GM23338 (cell line): ENCODE measurements at regions not wholly inside any gene's neighbourhood (a gene's known extent, or its start where the extent isn't known, plus 50 kb on each side); places are given as distances from the start of the nearest gene placed in this dataset.

Experiments
- ATAC-seq: fragments of 200-7000 bp; cut with Tn5 transposase; 3 replicates; pipeline ENCODE4 v1.9.1; 2020
- DNase-seq: peaks from one replicate; pipeline ENCODE4 v3.0.0-alpha.2; 2015; ENCODE audit warnings: low spot score
- H2AFZ ChIP-seq: fragments of 200-600 bp; sonication (generic); 2 replicates; pipeline ENCODE4 v1.8.0; 2016; ENCODE audit warnings: antibody characterized with exemption, mild to moderate bottlenecking, moderate library complexity
- H3F3A ChIP-seq: fragments of 200-600 bp; sonication (generic); replicated peaks from 2 replicates; pipeline ENCODE4 v1.8.0; 2017; ENCODE audit warnings: antibody characterized with exemption, mixed run types, low read depth
- H3K27ac ChIP-seq: fragments of 200-600 bp; sonication (generic); 2 replicates; pipeline ENCODE4 v1.6.1; 2016; ENCODE audit warnings: low read depth
- H3K27me3 ChIP-seq: fragments of 200-600 bp; sonication (generic); 2 replicates; pipeline ENCODE4 v1.8.0; 2016; ENCODE audit warnings: mild to moderate bottlenecking, mixed run types, moderate library complexity; ENCODE audit not compliant: insufficient read depth
- H3K36me3 ChIP-seq: fragments of 200-600 bp; sonication (generic); 2 replicates; pipeline ENCODE4 v1.8.0; 2016; ENCODE audit warnings: mild to moderate bottlenecking; ENCODE audit not compliant: insufficient read depth
- H3K4me1 ChIP-seq: fragments of 200-600 bp; sonication (generic); 2 replicates; pipeline ENCODE4 v1.8.0; 2016; ENCODE audit warnings: mild to moderate bottlenecking, moderate library complexity; ENCODE audit not compliant: insufficient read depth
- H3K4me2 ChIP-seq: fragments of 200-600 bp; sonication (generic); 2 replicates; pipeline ENCODE4 v1.7.1; 2017; ENCODE audit warnings: mixed run types
- H3K4me3 ChIP-seq: fragments of 200-600 bp; sonication (generic); 2 replicates; pipeline ENCODE4 v1.6.1; 2016; ENCODE audit warnings: mixed run types
- H3K79me2 ChIP-seq: fragments of 200-600 bp; sonication (generic); replicated peaks from 2 replicates; pipeline ENCODE4 v1.8.0; 2017; ENCODE audit warnings: mild to moderate bottlenecking; ENCODE audit not compliant: insufficient read depth
- H3K9me2 ChIP-seq: fragments of 200-600 bp; sonication (generic); 2 replicates; pipeline ENCODE4 v1.8.0; 2017; ENCODE audit not compliant: insufficient read depth
- H4K20me1 ChIP-seq: fragments of 200-600 bp; sonication (generic); replicated peaks from 2 replicates; pipeline ENCODE4 v1.8.0; 2017; ENCODE audit warnings: mild to moderate bottlenecking; ENCODE audit not compliant: insufficient read depth
- H3K27ac Mint-ChIP-seq: 2 replicates; pipeline ENCODE4 v1.8.0; 2020; ENCODE audit warnings: inconsistent platforms, mild to moderate bottlenecking, moderate library complexity, mixed read lengths
- H3K27me3 Mint-ChIP-seq: 3 replicates; pipeline ENCODE4 v1.8.0; 2022; ENCODE audit warnings: low read depth, mild to moderate bottlenecking, moderate library complexity, mixed read lengths, inconsistent platforms; ENCODE audit not compliant: insufficient read depth, poor library complexity
- H3K36me3 Mint-ChIP-seq: 3 replicates; pipeline ENCODE4 v1.8.0; 2021; ENCODE audit warnings: low read depth, mild to moderate bottlenecking, inconsistent platforms, moderate library complexity, mixed read lengths
- H3K4me1 Mint-ChIP-seq: 3 replicates; pipeline ENCODE4 v1.8.0; 2020; ENCODE audit warnings: mild to moderate bottlenecking, inconsistent platforms, mixed read lengths
- H3K4me3 Mint-ChIP-seq: 3 replicates; pipeline ENCODE4 v1.8.0; 2021; ENCODE audit warnings: moderate library complexity, mild to moderate bottlenecking, inconsistent platforms, mixed read lengths
- H3K9me3 Mint-ChIP-seq: 3 replicates; pipeline ENCODE4 v1.8.0; 2020; ENCODE audit warnings: moderate library complexity, mild to moderate bottlenecking, inconsistent platforms, mixed read lengths
- CREB1 ChIP-seq: fragments of 250-450 bp; sonication (Bioruptor Pico); IDR thresholded peaks from 2 replicates; pipeline ENCODE4 v1.5.0; 2020; ENCODE audit warnings: low read depth, mild to moderate bottlenecking, moderate library complexity
- EZH2 ChIP-seq: fragments of 200-600 bp; sonication (generic); IDR thresholded peaks from one replicate; pipeline ENCODE4 v1.8.0; 2017; ENCODE audit warnings: antibody characterized with exemption, mild to moderate bottlenecking, low read depth; ENCODE audit not compliant: unreplicated experiment
- EZH2phosphoT487 ChIP-seq: fragments of 200-600 bp; sonication (generic); IDR thresholded peaks from one replicate; pipeline ENCODE4 v1.8.1; 2018; ENCODE audit warnings: antibody characterized with exemption; ENCODE audit not compliant: unreplicated experiment
- JUNB ChIP-seq: IDR thresholded peaks from one replicate; pipeline ENCODE4 v1.6.1; 2016; ENCODE audit warnings: antibody characterized with exemption; ENCODE audit not compliant: unreplicated experiment
- NANOG ChIP-seq: IDR thresholded peaks from 2 replicates; pipeline ENCODE4 v1.6.1; 2016; ENCODE audit warnings: antibody characterized with exemption, borderline replicate concordance
- POLR2AphosphoS5 ChIP-seq: IDR thresholded peaks from 2 replicates; pipeline ENCODE4 v1.6.1; 2016; ENCODE audit warnings: antibody characterized with exemption, low read depth
- STAT1 ChIP-seq: IDR thresholded peaks from one replicate; pipeline ENCODE4 v1.6.1; 2016; ENCODE audit warnings: antibody characterized with exemption; ENCODE audit not compliant: unreplicated experiment
- ZNF114 ChIP-seq: fragments of 250-450 bp; sonication (Bioruptor Pico); IDR thresholded peaks from 2 replicates; pipeline ENCODE4 v1.5.0; 2020; ENCODE audit warnings: mild to moderate bottlenecking, moderate library complexity
- ZNF331 ChIP-seq: fragments of 250-450 bp; sonication (Bioruptor Pico); IDR thresholded peaks from 2 replicates; pipeline ENCODE4 v1.5.0; 2020; ENCODE audit warnings: low read depth, mild to moderate bottlenecking, moderate library complexity
- TF ChIP-seq, protein P1 (sequence below), 2 experiments: fragments of 200-600 bp in 1 of 2; sonication (generic) in 1 of 2; conservative IDR thresholded peaks; 2 replicates each; pipeline versions ENCODE4 v1.5.1 to v1.6.1; 2016 to 2017; ENCODE audit warnings: antibody characterized with exemption in 2 of 2, low read depth in 2 of 2, mild to moderate bottlenecking in 2 of 2, moderate library complexity in 1 of 2
- TF ChIP-seq, protein P2 (sequence below): fragments of 250-450 bp; sonication (Bioruptor Pico); IDR thresholded peaks from 2 replicates; pipeline ENCODE4 v1.5.0; 2020; ENCODE audit warnings: mild to moderate bottlenecking, moderate library complexity
- TF ChIP-seq, protein P3 (sequence below): IDR thresholded peaks from 2 replicates; pipeline ENCODE4 v1.6.1; 2016; ENCODE audit warnings: antibody characterized with exemption
- TF ChIP-seq, protein P4 (sequence below): IDR thresholded peaks from one replicate; pipeline ENCODE4 v1.6.1; 2018; ENCODE audit warnings: antibody characterized with exemption; ENCODE audit not compliant: unreplicated experiment

DNA sequence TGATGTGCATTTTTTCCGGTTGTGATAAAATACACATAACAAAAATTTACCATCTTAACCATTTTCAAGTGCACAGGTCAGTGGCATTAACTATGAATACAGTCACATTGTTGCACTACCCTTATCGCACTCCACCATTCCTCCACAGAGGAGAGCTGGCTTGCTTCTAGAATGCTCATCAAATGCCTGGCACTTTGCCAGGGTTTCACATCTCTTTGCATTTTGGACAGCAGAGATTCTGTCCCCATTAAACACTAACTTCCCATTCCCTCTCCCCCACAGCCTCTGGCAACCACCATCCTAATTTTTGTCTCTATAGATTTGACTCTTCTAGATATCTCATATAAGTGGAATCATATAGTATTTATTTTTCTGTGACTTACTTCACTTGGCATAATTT lies 165.0 kb downstream of the ASB1 start:
- H3K4me3 ChIP-seq = no peak overlapping the region
- no peaks in the 10 kb centered on the region for H3K4me1 ChIP-seq
- H3K36me3 ChIP-seq = no peaks in the 10 kb centered on the region
- peaks cover 7% of the 10 kb centered on the region for H3K27me3 Mint-ChIP-seq
- H3K36me3 Mint-ChIP-seq = no peaks in the 10 kb centered on the region
- H2AFZ ChIP-seq = no peak overlapping the region
- no peaks in the 10 kb centered on the region for H3K27me3 ChIP-seq
- ATAC-seq = no peak
- DNase-seq = no peak
- H3K4me1 Mint-ChIP-seq = no peaks in the 10 kb centered on the region
- H3K27ac Mint-ChIP-seq = no peak overlapping the region
- TF ChIP-seq EZH2phosphoT487 = no peak
- TF ChIP-seq, protein P1, sequence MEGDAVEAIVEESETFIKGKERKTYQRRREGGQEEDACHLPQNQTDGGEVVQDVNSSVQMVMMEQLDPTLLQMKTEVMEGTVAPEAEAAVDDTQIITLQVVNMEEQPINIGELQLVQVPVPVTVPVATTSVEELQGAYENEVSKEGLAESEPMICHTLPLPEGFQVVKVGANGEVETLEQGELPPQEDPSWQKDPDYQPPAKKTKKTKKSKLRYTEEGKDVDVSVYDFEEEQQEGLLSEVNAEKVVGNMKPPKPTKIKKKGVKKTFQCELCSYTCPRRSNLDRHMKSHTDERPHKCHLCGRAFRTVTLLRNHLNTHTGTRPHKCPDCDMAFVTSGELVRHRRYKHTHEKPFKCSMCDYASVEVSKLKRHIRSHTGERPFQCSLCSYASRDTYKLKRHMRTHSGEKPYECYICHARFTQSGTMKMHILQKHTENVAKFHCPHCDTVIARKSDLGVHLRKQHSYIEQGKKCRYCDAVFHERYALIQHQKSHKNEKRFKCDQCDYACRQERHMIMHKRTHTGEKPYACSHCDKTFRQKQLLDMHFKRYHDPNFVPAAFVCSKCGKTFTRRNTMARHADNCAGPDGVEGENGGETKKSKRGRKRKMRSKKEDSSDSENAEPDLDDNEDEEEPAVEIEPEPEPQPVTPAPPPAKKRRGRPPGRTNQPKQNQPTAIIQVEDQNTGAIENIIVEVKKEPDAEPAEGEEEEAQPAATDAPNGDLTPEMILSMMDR (conservative IDR thresholded peaks at IDR 0.05; ENCODE audit: low read depth in 2 of 2) = no peak
- TF ChIP-seq NANOG = no peak
- TF ChIP-seq JUNB = no peak
- TF ChIP-seq ZNF331 = no peak
- no peak for TF ChIP-seq ZNF114 (CRISPR knock-in tag)
- no peak for TF ChIP-seq EZH2
- no peak for TF ChIP-seq POLR2AphosphoS5
- TF ChIP-seq CREB1 (CRISPR knock-in tag) = no peak
- TF ChIP-seq, protein P2, sequence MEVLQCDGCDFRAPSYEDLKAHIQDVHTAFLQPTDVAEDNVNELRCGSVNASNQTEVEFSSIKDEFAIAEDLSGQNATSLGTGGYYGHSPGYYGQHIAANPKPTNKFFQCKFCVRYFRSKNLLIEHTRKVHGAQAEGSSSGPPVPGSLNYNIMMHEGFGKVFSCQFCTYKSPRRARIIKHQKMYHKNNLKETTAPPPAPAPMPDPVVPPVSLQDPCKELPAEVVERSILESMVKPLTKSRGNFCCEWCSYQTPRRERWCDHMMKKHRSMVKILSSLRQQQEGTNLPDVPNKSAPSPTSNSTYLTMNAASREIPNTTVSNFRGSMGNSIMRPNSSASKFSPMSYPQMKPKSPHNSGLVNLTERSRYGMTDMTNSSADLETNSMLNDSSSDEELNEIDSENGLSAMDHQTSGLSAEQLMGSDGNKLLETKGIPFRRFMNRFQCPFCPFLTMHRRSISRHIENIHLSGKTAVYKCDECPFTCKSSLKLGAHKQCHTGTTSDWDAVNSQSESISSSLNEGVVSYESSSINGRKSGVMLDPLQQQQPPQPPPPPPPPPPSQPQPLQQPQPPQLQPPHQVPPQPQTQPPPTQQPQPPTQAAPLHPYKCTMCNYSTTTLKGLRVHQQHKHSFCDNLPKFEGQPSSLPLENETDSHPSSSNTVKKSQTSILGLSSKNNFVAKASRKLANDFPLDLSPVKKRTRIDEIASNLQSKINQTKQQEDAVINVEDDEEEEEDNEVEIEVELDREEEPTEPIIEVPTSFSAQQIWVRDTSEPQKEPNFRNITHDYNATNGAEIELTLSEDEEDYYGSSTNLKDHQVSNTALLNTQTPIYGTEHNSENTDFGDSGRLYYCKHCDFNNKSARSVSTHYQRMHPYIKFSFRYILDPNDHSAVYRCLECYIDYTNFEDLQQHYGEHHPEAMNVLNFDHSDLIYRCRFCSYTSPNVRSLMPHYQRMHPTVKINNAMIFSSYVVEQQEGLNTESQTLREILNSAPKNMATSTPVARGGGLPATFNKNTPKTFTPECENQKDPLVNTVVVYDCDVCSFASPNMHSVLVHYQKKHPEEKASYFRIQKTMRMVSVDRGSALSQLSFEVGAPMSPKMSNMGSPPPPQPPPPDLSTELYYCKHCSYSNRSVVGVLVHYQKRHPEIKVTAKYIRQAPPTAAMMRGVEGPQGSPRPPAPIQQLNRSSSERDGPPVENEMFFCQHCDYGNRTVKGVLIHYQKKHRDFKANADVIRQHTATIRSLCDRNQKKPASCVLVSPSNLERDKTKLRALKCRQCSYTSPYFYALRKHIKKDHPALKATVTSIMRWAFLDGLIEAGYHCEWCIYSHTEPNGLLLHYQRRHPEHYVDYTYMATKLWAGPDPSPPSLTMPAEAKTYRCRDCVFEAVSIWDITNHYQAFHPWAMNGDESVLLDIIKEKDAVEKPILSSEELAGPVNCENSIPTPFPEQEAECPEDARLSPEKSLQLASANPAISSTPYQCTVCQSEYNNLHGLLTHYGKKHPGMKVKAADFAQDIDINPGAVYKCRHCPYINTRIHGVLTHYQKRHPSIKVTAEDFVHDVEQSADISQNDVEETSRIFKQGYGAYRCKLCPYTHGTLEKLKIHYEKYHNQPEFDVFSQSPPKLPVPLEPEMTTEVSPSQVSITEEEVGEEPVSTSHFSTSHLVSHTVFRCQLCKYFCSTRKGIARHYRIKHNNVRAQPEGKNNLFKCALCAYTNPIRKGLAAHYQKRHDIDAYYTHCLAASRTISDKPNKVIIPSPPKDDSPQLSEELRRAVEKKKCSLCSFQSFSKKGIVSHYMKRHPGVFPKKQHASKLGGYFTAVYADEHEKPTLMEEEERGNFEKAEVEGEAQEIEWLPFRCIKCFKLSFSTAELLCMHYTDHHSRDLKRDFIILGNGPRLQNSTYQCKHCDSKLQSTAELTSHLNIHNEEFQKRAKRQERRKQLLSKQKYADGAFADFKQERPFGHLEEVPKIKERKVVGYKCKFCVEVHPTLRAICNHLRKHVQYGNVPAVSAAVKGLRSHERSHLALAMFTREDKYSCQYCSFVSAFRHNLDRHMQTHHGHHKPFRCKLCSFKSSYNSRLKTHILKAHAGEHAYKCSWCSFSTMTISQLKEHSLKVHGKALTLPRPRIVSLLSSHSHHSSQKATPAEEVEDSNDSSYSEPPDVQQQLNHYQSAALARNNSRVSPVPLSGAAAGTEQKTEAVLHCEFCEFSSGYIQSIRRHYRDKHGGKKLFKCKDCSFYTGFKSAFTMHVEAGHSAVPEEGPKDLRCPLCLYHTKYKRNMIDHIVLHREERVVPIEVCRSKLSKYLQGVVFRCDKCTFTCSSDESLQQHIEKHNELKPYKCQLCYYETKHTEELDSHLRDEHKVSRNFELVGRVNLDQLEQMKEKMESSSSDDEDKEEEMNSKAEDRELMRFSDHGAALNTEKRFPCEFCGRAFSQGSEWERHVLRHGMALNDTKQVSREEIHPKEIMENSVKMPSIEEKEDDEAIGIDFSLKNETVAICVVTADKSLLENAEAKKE = no peak
- TF ChIP-seq, protein P3, sequence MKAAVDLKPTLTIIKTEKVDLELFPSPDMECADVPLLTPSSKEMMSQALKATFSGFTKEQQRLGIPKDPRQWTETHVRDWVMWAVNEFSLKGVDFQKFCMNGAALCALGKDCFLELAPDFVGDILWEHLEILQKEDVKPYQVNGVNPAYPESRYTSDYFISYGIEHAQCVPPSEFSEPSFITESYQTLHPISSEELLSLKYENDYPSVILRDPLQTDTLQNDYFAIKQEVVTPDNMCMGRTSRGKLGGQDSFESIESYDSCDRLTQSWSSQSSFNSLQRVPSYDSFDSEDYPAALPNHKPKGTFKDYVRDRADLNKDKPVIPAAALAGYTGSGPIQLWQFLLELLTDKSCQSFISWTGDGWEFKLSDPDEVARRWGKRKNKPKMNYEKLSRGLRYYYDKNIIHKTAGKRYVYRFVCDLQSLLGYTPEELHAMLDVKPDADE = no peak
- TF ChIP-seq, protein P4, sequence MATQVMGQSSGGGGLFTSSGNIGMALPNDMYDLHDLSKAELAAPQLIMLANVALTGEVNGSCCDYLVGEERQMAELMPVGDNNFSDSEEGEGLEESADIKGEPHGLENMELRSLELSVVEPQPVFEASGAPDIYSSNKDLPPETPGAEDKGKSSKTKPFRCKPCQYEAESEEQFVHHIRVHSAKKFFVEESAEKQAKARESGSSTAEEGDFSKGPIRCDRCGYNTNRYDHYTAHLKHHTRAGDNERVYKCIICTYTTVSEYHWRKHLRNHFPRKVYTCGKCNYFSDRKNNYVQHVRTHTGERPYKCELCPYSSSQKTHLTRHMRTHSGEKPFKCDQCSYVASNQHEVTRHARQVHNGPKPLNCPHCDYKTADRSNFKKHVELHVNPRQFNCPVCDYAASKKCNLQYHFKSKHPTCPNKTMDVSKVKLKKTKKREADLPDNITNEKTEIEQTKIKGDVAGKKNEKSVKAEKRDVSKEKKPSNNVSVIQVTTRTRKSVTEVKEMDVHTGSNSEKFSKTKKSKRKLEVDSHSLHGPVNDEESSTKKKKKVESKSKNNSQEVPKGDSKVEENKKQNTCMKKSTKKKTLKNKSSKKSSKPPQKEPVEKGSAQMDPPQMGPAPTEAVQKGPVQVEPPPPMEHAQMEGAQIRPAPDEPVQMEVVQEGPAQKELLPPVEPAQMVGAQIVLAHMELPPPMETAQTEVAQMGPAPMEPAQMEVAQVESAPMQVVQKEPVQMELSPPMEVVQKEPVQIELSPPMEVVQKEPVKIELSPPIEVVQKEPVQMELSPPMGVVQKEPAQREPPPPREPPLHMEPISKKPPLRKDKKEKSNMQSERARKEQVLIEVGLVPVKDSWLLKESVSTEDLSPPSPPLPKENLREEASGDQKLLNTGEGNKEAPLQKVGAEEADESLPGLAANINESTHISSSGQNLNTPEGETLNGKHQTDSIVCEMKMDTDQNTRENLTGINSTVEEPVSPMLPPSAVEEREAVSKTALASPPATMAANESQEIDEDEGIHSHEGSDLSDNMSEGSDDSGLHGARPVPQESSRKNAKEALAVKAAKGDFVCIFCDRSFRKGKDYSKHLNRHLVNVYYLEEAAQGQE = no peak
- TF ChIP-seq STAT1 = no peak
- no peaks in the 10 kb centered on the region for H3K9me2 ChIP-seq
- H3K79me2 ChIP-seq = no peaks in the 10 kb centered on the region
- H3K4me3 Mint-ChIP-seq = no peak overlapping the region
- no peak overlapping the region for H3K4me2 ChIP-seq
- no peaks in the 10 kb centered on the region for H3K9me3 Mint-ChIP-seq
- H3F3A ChIP-seq = no peaks in the 10 kb centered on the region
- no peaks in the 10 kb centered on the region for H4K20me1 ChIP-seq
- H3K27ac ChIP-seq = no peak overlapping the region
